MM.1S (cell line): ENCODE measurements at regions not wholly inside any gene's neighbourhood (a gene's known extent, or its start where the extent isn't known, plus 50 kb on each side); places are given as distances from the start of the nearest gene placed in this dataset.

ENCODE experiments used
- DNase-seq: peaks from one replicate; pipeline ENCODE4 v3.0.0-alpha.2; 2015
- H2AFZ ChIP-seq: fragments of 300-600 bp; sonication (generic); 2 replicates; pipeline ENCODE4 v1.6.0; 2016; ENCODE audit warnings: antibody characterized with exemption, low read length
- H3F3A ChIP-seq: fragments of 300-600 bp; sonication (generic); 2 replicates; pipeline ENCODE4 v1.6.1; 2016; ENCODE audit warnings: mild to moderate bottlenecking, antibody characterized with exemption, low read length, moderate library complexity, mixed read lengths; ENCODE audit not compliant: insufficient read depth
- H3K27ac ChIP-seq: fragments of 300-600 bp; sonication (generic); 2 replicates; pipeline ENCODE4 v1.5.1; 2016; ENCODE audit warnings: mild to moderate bottlenecking, low read length
- H3K27me3 ChIP-seq: fragments of 300-600 bp; sonication (generic); replicated peaks from 2 replicates; pipeline ENCODE4 v1.6.0; 2016; ENCODE audit warnings: low read length; ENCODE audit not compliant: insufficient read depth
- H3K36me3 ChIP-seq: fragments of 300-600 bp; sonication (generic); replicated peaks from 2 replicates; pipeline ENCODE4 v1.6.1; 2016; ENCODE audit warnings: mild to moderate bottlenecking, low read length, mixed read lengths; ENCODE audit not compliant: insufficient read depth
- H3K4me1 ChIP-seq: fragments of 300-600 bp; sonication (generic); 2 replicates; pipeline ENCODE4 v1.6.1; 2016; ENCODE audit warnings: low read length, mixed read lengths
- H3K4me2 ChIP-seq: fragments of 300-600 bp; sonication (generic); 2 replicates; pipeline ENCODE4 v1.6.0; 2016; ENCODE audit warnings: low read depth, low read length
- H3K4me3 ChIP-seq: fragments of 300-600 bp; sonication (generic); 2 replicates; pipeline ENCODE4 v1.5.1; 2016; ENCODE audit warnings: low read length, mixed read lengths
- H3K79me2 ChIP-seq: fragments of 300-600 bp; sonication (generic); 2 replicates; pipeline ENCODE4 v1.6.1; 2016; ENCODE audit warnings: mixed run types, low read length, mixed read lengths
- H3K9ac ChIP-seq: fragments of 300-600 bp; sonication (generic); 2 replicates; pipeline ENCODE4 v1.6.1; 2016; ENCODE audit warnings: low read length, mixed read lengths
- H3K9me2 ChIP-seq: fragments of 300-600 bp; sonication (generic); replicated peaks from 2 replicates; pipeline ENCODE4 v1.6.1; 2016; ENCODE audit warnings: mild to moderate bottlenecking, low read length, mixed read lengths; ENCODE audit not compliant: insufficient read depth
- H3K9me3 ChIP-seq: fragments of 300-600 bp; sonication (generic); replicated peaks from 2 replicates; pipeline ENCODE4 v1.6.1; 2016; ENCODE audit warnings: mild to moderate bottlenecking, low read length, mixed read lengths; ENCODE audit not compliant: insufficient read depth
- H4K20me1 ChIP-seq: fragments of 300-600 bp; sonication (generic); 2 replicates; pipeline ENCODE4 v1.6.1; 2016; ENCODE audit warnings: mild to moderate bottlenecking, low read length, moderate library complexity, mixed read lengths; ENCODE audit not compliant: insufficient read depth
- EZH2 ChIP-seq: fragments of 300-600 bp; sonication (generic); optimal IDR thresholded peaks from 2 replicates; pipeline ENCODE3; 2017; ENCODE audit warnings: low read depth, mild to moderate bottlenecking, antibody characterized with exemption, low read length, mixed read lengths
- EZH2phosphoT487 ChIP-seq: fragments of 300-600 bp; sonication (generic); IDR thresholded peaks from 2 replicates; pipeline ENCODE4 v1.6.1; 2018; ENCODE audit warnings: antibody characterized with exemption, low read length
- TF ChIP-seq, protein P1 (sequence below): fragments of 300-600 bp; sonication (generic); IDR thresholded peaks from 2 replicates; pipeline ENCODE4 v1.5.1; 2016; ENCODE audit warnings: antibody characterized with exemption, low read length, mixed read lengths

DNA sequence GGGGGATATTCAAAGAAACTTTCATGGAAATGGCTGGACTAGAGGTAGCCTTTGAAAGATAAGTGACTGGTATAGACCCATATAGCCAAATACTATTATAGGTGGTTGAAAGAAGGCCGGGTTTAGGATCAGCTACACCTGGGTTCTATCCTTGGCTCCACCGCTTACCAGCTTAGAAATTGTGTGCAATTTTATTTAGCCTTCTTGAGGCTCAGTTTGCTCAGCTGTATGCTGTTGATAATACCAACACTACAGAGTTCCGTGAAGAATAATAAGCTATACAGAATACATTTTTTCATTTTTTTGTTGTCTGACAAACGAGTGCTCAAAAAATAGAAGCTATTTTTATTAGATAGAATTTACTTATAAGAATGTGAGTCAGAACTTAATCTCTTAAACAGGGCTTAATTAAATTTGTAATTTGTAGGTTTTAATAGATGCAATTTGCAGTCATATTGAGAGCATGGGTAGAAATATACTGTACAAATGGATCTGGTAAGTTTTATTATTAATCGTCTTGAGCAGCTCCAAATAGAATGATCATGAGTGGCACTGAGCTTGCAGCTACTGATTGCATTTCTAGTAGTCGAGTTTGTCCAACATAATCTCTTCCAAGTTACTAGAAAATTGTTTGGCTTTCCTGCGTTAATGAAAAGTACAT is 164.3 kb upstream of the PHYHIPL start:
- Histone ChIP-seq H3K9me2 (no peaks in the 10 kb centered on the region), H3K9me3 (no peaks in the 10 kb centered on the region), H3K79me2 (no peaks in the 10 kb centered on the region), H2AFZ (no peak overlapping the region), H3K27me3 (no peaks in the 10 kb centered on the region), H4K20me1 (no peaks in the 10 kb centered on the region), H3K4me3 (no peak overlapping the region), H3F3A (no peaks in the 10 kb centered on the region), H3K36me3 (no peaks in the 10 kb centered on the region), H3K27ac (no peak overlapping the region), H3K4me1 (no peaks in the 10 kb centered on the region), H3K4me2 (no peak overlapping the region), H3K9ac (no peak overlapping the region)
- TF ChIP-seq EZH2phosphoT487, result no peak
- TF ChIP-seq, protein P1, sequence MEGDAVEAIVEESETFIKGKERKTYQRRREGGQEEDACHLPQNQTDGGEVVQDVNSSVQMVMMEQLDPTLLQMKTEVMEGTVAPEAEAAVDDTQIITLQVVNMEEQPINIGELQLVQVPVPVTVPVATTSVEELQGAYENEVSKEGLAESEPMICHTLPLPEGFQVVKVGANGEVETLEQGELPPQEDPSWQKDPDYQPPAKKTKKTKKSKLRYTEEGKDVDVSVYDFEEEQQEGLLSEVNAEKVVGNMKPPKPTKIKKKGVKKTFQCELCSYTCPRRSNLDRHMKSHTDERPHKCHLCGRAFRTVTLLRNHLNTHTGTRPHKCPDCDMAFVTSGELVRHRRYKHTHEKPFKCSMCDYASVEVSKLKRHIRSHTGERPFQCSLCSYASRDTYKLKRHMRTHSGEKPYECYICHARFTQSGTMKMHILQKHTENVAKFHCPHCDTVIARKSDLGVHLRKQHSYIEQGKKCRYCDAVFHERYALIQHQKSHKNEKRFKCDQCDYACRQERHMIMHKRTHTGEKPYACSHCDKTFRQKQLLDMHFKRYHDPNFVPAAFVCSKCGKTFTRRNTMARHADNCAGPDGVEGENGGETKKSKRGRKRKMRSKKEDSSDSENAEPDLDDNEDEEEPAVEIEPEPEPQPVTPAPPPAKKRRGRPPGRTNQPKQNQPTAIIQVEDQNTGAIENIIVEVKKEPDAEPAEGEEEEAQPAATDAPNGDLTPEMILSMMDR, result no peak
- TF ChIP-seq EZH2, result no peak
- DNase-seq, result no peak

DNA sequence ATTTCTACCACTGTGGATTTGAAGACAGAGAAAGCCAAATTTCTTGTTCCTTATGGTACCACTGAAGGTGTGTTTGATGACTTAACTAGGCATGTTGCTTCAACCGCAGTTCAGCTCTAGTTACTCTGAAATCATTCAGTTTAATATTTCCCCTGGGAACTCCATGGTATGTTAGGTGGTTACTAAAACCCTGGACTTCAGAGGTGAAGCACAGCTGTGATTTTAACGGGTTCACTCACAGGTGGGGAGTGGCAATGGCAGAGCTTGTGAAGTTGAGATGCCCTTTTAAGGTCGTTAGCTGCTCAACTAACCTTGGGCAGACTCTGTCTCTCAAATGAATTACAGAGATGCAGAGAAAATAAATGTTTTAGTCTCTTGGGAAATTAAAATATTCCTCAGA is 163.6 kb upstream of the PHYHIPL start:
- Histone ChIP-seq H4K20me1 (no peaks in the 10 kb centered on the region), H3K4me2 (no peak overlapping the region), H3K9me3 (no peaks in the 10 kb centered on the region), H3K4me1 (no peaks in the 10 kb centered on the region), H3K4me3 (no peak overlapping the region), H3K79me2 (no peaks in the 10 kb centered on the region), H3K9ac (no peak overlapping the region), H3K27ac (no peak overlapping the region), H3K36me3 (no peaks in the 10 kb centered on the region), H3F3A (no peaks in the 10 kb centered on the region), H3K27me3 (no peaks in the 10 kb centered on the region), H2AFZ (no peak overlapping the region), H3K9me2 (no peaks in the 10 kb centered on the region)
- TF ChIP-seq, protein P1, result no peak
- TF ChIP-seq EZH2phosphoT487 (no peak), EZH2 (no peak)
- no peak for DNase-seq

DNA sequence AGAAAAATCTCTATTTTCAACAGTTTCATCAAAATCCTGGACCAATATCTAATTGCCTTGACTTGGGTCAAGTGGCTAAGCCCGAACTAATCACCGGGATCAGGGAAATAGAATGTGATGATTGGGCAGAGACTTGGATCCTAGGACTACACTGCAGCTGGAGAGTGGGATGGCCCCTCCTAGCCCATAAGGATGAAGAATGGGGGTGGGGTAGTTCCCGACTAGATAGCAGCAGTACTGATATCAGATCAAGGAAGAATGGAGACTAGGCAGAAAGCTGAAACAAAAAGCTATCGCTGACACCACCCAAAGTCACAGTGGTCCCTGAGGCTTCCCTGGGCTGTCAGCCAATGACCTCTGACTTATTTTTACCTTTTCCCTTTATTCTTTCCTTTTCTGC is 160.4 kb upstream of the PHYHIPL start:
- H3K4me3 ChIP-seq, result no peak overlapping the region
- H3F3A ChIP-seq, result no peaks in the 10 kb centered on the region
- H3K9me2 ChIP-seq, result no peaks in the 10 kb centered on the region
- DNase-seq, result no peak
- H3K4me2 ChIP-seq, result no peak overlapping the region
- no peaks in the 10 kb centered on the region for H3K36me3 ChIP-seq
- no peak overlapping the region for H2AFZ ChIP-seq
- no peaks in the 10 kb centered on the region for H3K79me2 ChIP-seq
- H3K4me1 ChIP-seq, result no peaks in the 10 kb centered on the region
- H3K27ac ChIP-seq, result no peak overlapping the region
- no peak for TF ChIP-seq EZH2phosphoT487
- TF ChIP-seq, protein P1, result no peak
- TF ChIP-seq EZH2, result no peak
- no peaks in the 10 kb centered on the region for H4K20me1 ChIP-seq
- H3K9me3 ChIP-seq, result no peaks in the 10 kb centered on the region
- no peak overlapping the region for H3K9ac ChIP-seq
- H3K27me3 ChIP-seq, result no peaks in the 10 kb centered on the region
